Lung microvascular endothelial cell (primary cell): ENCODE measurements at regions not wholly inside any gene's neighbourhood (a gene's known extent, or its start where the extent isn't known, plus 50 kb on each side); places are given as distances from the start of the nearest gene placed in this dataset.

Experiments
- DNase-seq, 2 donors: peaks; one replicate each; pipeline versions ENCODE4 v3.0.0 to v3.0.0-alpha.2; 2010; ENCODE audit warnings: low read depth in 2 of 2

DNA sequence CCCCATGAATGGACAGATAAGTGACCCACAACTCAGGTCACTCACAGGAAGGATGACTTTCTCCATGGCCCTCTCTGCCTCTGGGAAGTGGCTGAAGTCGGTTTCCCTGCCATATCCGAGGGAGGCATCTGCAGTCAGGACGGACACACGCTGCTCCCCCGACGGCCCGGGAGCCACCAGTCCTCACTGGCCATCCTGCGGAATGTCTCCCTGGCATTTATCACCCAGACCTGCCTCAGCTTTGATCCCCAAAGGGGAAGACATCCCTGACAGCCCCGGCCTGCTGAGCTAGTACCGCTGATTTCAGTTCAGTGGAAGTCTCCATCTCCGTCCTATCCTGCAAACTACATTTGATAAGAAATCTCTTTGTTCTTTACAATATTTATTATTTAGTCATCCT is 339.5 kb upstream of the MKI67 start:
- DNase-seq, result no peak

DNA sequence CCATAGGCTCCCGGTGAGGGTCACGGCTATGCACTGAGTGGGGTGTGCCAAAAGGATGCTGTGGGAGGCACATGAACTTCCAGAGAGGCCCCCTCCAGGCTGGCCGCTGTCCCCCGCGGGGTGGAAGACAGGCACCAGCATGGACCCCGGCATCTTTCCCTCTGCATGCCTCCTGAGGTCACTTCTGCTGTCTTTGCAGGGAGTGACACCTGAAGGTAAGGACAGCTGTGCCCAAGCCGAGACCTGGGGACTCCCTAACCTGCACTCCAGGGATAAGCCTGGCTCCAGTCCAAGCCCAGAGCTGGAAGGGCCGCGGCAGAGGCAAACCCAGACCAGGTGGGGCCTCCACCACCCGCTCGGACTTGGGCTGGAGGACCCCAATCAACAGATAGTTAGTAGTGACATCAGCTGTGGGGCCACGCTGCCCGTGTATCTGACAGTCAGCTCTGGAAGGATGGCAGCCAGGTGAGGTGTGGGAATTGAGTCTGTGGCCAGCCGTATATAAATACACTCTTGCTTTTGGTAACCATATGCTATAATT is 340.7 kb upstream of the MKI67 start:
- DNase-seq, result no peak

DNA sequence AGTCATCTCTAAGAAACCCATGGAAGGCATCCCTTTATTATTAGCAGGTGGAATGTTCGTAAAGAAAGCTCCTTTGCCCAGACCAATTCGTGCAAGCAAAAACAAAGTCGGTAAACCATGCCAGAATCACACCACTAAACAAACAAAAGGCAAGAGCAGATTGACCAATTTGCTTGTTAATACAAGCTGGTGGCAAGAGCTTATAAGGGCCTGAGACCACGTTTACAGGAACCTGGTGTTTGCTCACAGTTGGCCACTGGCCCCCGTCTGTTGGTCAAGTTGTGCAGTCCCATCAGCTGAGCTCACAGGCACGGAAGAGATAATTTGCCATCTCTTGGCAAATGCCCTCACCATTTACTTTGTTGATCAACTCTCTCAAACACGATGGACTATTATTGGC is 342.2 kb upstream of the MKI67 start:
- DNase-seq, result no peak

DNA sequence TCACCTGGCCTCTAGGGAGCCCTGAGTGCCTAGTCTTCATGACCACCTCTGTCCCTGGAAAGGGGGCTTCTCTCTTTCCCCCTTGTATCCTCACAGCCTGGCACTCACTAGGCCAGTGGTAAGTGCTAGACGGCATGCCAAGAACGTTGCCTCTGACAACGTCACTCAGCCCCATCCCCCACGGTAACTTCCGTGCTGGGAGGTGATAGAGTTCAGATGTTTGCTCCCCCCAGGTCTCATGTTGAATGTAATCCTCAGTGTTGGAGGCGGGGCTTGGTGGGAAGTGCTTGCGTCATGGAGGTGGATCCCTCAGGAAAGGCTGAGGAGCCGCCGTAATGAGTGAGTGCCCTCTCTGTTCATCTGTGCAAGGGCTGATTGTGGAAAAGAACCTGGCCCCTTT is 343.3 kb upstream of the MKI67 start:
- no peak for DNase-seq

DNA sequence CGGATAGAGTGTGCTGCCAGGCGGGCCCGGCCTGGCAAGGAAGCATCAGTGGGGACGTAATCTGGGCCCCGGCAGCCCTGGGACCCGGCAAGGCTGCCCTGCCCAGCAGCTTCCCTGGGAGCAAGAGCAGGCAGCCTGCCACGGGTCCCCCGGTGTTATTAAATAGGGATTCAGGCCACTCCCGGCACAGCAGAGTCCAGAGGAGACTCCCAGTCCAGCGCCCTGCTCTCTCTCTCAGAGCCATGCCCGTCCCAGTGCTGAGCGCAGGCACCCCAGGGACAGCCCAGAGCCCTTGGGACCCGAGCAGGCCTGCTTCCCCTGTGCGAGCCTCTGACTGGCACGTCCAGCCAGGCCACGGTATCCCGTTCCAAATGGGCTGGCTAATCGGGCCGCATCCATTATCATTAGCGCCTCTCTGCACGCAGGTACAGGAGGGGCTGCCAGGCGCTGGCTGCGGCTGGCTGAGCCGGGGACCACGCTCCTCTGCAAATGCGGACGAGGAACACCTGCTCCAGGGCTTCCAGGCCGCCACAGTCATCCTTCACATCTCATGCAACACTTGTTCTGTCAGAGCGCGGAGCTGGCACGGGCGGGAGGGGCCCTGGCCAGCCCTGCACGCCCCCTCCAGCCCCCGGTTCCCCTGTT is 344.2 kb upstream of the MKI67 start:
- DNase-seq, result no peak

DNA sequence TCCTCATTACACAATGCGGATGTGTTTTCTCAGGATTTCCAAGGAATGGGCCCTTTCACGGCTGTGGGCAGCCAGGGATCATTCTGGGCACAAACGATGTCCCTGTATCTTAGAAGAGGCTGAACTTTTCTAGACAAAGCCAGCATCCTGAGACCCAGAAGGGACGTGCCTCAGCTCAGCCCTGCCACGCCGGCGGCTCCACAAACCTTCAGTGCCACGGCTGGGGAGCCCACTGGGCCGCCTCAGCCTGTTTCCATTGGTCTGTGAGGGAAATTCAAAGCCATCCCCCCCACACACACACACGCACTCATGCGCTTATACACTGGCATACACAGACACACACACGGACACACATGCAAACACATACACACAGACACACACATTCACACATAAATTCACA is 344.9 kb upstream of the MKI67 start:
- no peak for DNase-seq

DNA sequence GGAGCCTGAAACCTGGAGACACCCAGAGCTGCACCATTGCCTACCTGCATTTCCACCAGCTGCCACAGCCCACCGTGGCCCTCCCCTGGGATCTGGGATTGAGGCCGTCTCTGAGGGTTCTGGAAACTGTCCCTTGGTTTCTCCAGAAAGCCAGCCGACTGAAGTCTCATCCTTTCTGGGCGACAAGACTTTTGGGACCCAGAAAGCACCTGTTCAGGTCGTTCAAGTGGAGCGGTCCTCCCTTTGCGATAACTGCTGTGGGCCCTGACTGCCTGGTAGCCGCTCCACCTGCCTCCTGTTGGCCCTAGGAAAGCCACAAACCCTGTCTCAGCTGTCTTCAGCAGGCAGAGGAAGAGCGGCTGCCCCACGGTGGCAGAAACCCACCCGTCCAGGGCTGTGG is 346.0 kb upstream of the MKI67 start:
- no peak for DNase-seq

DNA sequence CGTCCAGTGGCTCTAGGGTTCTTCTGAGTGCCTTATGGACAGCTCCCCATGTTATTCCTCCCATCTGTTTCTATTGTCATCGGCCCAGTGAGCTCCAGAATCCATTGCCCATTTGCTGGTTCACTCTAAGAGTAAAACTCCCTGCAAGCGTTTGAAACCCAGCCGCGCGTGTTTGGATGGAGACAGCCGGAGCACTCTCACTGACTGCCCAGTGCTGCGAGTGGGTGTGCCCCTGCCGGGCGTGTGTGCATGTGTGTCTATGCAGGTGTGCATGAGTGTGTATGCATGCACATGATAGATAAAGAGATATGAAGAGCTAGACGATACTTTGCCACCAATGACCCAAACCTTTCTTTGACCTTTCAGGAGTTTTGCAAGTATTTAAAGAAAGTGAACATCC is 347.2 kb upstream of the MKI67 start:
- DNase-seq, result no peak

DNA sequence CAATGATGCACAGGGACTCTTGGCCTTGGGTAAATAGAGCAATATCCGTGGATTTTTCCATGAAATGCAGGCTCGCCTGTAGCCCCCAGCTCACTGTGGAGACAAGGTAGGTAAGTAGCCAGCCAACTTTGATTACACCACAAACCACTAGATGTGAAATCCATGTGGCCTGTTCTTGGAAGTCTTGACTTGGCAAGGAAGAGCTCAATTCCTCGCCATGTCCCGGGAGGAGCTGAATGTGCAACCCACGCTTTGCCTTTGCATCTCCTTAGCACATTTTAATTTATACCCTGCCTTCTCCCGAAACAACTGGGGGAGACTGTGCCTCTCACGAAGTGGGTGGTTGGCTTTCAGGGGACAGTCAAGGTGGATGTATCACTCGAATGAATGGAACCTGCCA is 347.7 kb upstream of the MKI67 start:
- no peak for DNase-seq

DNA sequence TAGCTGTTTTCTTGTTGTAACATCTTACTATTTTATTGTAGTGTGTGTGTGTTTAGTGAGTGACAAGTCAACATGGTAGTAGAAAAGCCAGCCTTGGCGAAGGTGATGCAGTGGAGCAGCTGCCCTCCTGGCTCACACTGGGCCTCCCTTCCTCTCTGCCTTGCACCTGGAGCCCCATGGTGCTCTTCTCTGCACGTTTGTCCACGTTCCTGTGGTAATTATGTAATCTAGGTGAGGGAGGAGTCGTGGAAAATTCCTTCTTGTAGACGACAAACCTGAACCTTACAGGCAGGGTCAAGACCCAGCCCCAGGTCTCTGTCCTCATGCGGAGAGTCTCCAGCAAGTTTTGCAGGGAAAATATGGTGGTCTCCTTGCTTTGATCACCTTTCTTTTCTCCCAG is 348.3 kb upstream of the MKI67 start:
- DNase-seq, result no peak

DNA sequence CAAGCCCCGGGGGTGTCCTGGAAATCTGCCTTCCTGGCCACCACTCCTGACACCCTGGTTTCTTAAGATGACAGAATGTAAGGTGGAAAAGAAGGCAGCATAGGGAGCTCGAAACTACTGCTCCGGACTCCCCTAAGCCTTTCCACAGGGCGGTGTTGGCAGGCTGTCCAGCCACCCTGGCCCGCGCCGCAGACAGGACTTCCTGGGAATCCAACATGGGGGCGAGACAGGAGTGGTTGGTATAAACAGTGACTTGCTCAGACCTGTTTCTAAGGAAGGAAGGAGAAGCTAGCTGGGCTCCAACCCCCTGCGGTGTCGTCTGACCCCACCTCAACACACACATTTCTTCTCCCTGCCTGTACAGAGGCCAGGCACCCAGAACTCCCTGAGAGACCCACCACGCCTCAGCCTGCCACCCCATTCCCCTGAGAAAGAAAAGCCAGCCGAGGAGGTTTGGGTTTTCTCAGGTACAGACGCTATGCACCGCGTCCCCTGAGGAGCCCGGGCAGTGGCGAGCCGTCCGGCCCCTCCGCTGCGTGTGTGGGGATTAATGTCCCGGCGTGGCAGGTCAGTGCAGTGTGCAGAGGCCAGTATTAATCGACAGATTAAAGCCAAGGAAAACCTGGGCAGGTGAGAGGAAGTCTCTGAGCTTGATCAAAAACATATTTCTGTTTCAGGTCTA is 349.6 kb upstream of the MKI67 start:
- DNase-seq, result no peak

DNA sequence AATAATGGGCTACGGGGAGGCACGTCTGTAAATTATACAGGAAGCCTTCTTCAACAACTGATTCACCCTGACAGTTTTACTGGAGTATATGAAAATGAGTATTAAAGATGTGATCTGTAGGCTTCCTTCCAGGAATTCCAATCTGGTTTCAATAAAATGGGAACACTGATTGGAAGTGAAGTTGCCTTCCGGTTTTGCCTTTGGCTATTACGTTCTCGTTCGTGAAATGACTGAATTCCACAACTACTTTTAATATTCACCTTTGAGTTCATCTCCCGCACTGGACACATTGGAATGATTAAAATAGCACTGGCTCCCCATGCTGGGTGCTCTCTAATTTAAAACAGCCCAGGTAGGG is 350.1 kb upstream of the MKI67 start:
- DNase-seq, result no peak

DNA sequence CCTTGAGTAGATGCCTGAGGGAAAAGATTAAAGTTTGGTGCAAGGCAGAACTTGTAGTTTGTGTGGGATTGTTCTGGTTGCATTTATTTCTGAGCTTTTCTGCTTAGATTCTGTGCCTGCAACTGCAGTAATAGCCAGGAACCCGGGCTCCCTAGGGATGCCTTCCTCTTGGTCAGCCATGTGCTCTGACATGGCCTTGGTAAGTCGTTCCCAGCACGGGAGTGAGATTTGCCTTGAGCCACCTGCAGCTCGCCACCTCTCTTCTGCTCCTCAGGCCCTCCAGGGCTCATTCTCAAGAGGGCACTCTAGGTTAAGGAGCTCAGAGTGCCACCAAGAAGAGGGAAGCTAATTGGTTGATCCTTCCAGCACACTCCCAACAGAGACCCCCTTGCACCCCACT is 350.6 kb upstream of the MKI67 start:
- no peak for DNase-seq

DNA sequence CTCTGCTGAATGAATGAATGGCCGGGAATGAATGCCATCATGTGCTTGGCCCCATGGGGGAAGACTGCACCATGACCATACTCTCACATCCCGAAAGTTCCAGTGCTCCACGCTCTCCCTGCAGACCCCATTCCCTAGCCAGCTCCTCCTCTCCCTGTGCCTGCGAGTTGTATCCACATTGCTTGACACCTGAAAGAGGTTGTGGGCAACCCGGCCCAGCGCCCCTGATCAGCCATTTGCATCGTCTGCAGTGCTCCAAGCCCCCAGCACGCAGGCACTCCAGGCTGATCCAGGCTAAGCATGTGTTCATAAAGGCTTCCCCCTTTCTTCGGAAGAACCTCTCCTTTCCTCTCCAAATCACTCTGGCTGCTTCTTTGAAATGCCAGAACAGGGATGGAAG is 354.4 kb upstream of the MKI67 start:
- no peak for DNase-seq

DNA sequence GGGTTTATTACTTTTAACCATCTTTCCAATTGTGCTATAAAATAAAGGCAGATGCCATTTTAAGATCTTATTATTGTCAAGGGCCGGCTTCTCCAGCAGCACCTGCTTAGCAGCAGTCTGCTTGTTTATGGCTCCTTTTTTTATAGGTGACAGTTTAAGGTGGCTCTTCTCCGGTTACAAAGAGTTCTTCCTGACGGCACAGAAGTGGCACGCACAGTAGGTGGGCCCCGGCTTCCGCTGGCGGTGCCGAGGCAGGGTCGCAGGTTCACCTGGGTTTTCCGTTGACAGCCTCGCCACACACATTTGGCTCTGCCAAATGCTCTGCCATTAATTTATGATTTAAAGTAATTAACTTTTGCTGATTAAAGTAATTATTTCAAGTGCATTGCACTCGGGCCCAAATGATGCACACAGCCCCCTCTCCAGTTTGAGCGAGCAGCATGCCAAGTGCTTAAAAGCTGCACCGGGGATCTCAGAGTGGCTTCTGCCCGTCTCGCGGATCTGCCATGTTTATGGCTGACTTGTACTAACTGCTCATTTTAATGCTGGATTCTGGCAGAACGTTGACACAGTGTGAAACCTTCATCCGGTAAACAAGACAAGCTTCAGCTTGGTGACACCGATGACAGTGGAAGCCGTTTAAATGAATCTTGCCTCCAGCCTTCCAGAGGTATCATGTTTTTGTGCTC is 355.1 kb upstream of the MKI67 start:
- DNase-seq, result no peak

DNA sequence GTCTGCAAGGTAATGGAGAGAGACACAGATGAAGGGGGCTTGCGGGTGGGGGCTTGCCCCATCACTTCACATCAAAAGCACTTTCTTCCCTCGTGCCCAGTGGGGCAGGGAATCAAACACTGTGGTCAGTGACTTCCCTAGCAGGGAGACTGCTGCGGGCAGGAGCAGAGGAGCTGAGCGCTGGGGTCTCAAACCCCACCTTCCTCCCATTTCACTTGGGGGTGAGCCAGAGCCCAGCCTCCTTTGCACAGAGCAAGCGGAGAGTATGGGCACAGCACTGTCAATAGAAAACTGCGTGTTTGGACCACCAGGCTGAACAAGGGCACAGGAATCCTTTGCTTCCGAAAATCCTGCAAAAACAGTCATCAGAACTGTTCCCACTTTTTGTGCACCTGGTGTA is 355.8 kb upstream of the MKI67 start:
- no peak for DNase-seq

DNA sequence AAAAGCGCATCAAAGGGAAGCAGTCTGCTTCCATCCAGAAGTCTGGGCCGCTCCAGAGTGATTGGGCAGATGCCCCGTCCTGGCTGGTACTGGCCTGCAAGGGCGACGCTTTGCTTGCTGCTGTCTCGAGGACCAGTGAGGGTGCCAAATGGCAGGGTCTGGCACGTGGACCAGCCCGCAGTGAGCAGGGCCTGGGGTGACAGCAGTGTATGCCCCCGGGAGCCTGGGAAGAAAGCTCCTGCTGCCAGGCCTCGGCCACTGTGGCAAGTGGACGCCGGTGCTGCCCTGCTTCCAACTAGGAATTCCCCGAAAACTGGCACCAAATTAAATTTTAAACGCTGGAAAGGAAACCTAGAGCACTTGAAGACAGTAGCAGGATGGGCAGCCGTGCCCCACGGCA is 357.0 kb upstream of the MKI67 start:
- DNase-seq, result no peak

DNA sequence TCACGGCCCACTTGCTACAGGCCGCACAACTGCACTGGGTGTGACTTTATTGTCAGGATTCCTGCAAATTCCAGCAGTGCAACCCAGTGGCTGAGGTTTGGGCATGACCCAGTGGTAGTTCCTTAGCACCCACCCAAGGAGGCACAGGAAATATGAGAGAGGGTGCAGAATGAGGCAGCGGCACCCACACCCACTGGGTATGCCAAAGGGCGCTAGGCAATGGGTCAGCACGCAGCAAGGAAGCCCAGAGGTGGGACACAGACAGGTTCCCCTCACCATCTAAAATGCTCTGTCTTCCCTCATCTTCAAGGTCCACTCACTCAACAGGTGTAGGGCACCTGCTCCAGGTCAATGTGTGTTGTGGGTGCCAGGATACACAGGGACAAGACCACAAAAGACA is 357.8 kb upstream of the MKI67 start:
- no peak for DNase-seq

DNA sequence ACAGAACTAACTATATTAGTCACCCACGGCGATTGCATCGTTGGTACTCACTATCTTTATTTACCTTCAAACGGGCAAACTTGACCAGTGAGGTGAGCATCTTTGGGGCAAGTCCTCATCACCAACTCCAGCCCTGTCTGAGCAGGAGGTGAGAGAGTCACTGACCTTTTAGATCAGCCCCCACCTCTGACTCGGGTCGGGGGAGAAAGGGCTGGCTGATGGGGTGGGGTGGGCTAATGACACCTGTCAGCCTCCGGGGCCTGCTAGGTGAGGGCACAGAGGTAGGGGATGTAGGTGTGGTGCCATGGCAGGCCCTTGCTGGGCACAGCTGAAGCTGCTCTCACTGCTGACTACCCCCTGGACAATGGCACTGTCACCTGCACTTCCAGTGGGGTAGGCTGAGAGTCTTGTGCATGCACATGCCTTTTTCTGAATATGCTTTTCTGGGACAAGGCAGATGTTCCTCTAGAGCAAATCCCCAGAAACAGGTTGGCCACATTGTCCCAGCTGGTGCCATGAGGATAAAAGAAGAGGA is 359.5 kb upstream of the MKI67 start:
- no peak for DNase-seq

DNA sequence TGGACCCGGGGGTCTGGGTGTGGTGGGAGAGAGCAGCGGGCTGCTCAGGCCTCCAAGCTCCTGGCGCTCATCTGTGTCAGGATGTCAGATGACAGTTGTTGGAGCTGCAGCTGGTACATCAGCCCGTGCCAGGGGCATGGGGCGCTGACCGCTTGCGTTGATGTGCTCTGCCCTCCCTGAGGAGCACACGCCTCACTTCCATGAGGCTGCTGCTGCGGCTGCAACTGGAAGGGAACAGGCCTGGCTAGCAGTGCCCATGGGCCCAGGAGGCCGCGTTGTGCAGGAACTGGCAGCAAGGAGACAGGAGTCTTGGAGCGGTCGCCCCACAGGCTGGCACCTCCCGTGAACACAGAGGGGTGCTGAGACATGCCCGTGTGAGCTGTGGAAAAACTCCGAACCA is 361.3 kb upstream of the MKI67 start:
- no peak for DNase-seq

DNA sequence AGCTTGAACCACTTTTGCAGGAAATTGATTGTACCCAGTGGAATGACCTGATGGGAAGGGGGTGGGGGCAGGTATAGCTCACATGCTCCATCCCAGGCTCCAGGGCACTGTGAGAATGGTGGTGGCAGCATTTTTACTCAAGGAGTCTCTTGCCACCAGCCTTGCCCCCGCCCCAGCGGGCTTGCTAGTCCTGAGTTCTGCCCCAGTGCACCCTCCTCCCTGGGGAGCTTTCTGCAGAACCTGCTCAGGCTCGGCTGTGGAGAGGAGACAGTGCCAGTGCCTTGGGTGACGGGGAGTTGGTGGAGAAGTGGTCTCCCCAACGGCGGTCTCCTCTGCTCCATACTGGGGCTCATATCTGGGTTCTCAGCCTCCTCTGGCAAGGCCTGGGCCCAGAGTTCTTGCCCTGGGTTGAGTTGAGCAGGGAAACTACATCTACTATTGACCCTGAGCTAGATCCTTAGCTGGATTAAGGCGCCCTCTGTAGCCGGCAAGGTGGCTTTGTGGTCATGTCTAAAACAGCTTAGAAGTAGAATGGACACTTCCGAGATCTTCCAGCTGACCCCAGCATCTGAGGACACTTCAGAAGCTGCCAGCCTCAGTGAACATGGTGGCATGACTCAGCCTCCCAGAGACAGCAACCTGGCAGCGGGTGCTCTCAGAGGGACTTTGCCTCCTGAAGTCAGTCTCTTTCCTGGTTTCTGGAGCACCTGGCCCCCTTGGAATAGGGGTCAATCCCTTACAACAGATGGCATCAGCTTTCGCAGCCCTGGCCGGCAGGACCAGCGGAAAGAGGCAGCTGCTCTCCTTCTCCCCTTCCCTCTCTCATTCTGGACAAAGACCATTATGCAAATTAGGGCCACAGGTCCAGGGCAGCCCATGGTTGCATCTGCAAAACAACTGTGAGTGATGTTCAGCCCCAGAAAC is 363.4 kb upstream of the MKI67 start:
- no peak for DNase-seq

DNA sequence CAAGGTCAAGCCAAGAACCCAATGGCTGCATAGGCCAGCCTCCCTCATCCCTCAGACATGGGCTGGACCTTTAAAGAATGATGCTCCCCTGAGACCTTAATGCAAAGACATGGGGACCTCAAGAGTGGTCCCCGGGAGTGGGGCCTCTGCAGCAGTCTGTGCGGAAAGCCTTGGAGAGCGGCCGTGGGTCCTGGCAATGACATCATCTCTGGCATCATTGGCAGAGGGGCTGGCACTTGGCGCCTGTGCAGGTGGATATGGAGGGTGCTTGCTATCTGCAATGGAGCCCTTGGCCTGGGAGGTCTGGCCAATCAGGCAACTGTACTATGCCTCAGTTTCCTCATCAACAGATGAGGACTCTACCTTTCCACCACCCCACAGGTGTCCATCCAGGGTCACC is 365.5 kb upstream of the MKI67 start:
- no peak for DNase-seq
